Keratinocyte (primary cell): ENCODE measurements at regions not wholly inside any gene's neighbourhood (a gene's known extent, or its start where the extent isn't known, plus 50 kb on each side); places are given as distances from the start of the nearest gene placed in this dataset.
"Not testable (repeated sequence)": the region's sequence is repeated elsewhere in the genome, so short reads cannot be mapped to it uniquely, and the experiment has no call there.

Source experiments
- DNase-seq: peaks from one replicate; pipeline ENCODE4 v3.0.0-alpha.2; 2011; ENCODE audit warnings: low read depth, missing footprints, low spot score
- FAIRE-seq: peaks from 2 replicates; lab custom pipeline; 2011; peaks lifted over from hg19 to GRCh38; lab: Jason Lieb, UNC
- H2AFZ ChIP-seq: 2 replicates; pipeline ENCODE4 v1.6.0; 2012; ENCODE audit warnings: low read length, control low read depth, inconsistent platforms; ENCODE audit not compliant: control insufficient read depth
- H3K27ac ChIP-seq: 2 replicates; pipeline ENCODE4 v1.5.1; 2011; ENCODE audit warnings: low read length; ENCODE audit not compliant: control insufficient read depth, insufficient read depth
- H3K27me3 ChIP-seq: 3 replicates; pipeline ENCODE4 v1.6.0; 2011; ENCODE audit warnings: low read length; ENCODE audit not compliant: control insufficient read depth, insufficient read depth; ENCODE audit errors: extremely low read depth
- H3K36me3 ChIP-seq, 2 experiments: 2 replicates in 1 of 2; 3 replicates in 1 of 2; pipeline ENCODE4 v1.5.1; 2011; ENCODE audit warnings: low read length in 2 of 2, mild to moderate bottlenecking in 1 of 2; ENCODE audit not compliant: control insufficient read depth in 2 of 2, insufficient read depth in 2 of 2; ENCODE audit errors: extremely low read depth in 1 of 2
- H3K4me1 ChIP-seq: 3 replicates; pipeline ENCODE4 v1.5.1; 2011; ENCODE audit warnings: low read length; ENCODE audit not compliant: control insufficient read depth, insufficient read depth; ENCODE audit errors: extremely low read depth
- H3K4me2 ChIP-seq: 3 replicates; pipeline ENCODE4 v1.6.0; 2011; ENCODE audit warnings: low read depth, low read length; ENCODE audit not compliant: control insufficient read depth, insufficient read depth; ENCODE audit errors: extremely low read depth
- H3K4me3 ChIP-seq, 3 experiments: fragments of 200-600 bp in 1 of 3; sonication (generic) in 1 of 3; 2 replicates in 2 of 3; 3 replicates in 1 of 3; pipeline ENCODE4 v1.5.1; 2011 to 2016; ENCODE audit warnings: low read length in 3 of 3, mild to moderate bottlenecking in 3 of 3, control low read depth in 2 of 3, inconsistent platforms in 1 of 3, low read depth in 1 of 3, mixed read lengths in 1 of 3, mixed run types in 1 of 3, moderate library complexity in 1 of 3; ENCODE audit not compliant: control insufficient read depth in 2 of 3, insufficient read depth in 2 of 3; ENCODE audit errors: extremely low read depth in 1 of 3
- H3K79me2 ChIP-seq: 2 replicates; pipeline ENCODE4 v1.6.0; 2012; ENCODE audit warnings: low read length; ENCODE audit not compliant: control insufficient read depth, insufficient read depth
- H3K9ac ChIP-seq: 3 replicates; pipeline ENCODE4 v1.6.0; 2011; ENCODE audit warnings: low read length; ENCODE audit not compliant: control insufficient read depth, insufficient read depth; ENCODE audit errors: extremely low read depth
- H3K9me1 ChIP-seq: 3 replicates; pipeline ENCODE4 v1.6.0; 2011; ENCODE audit warnings: low read length; ENCODE audit not compliant: control insufficient read depth, insufficient read depth; ENCODE audit errors: extremely low read depth
- H3K9me3 ChIP-seq: 2 replicates; pipeline ENCODE4 v1.5.1; 2012; ENCODE audit warnings: low read depth, low read length; ENCODE audit not compliant: control insufficient read depth
- H4K20me1 ChIP-seq: 3 replicates; pipeline ENCODE4 v1.6.0; 2011; ENCODE audit warnings: low read length; ENCODE audit not compliant: control insufficient read depth, insufficient read depth; ENCODE audit errors: extremely low read depth
- EZH2 ChIP-seq: IDR thresholded peaks from one replicate; pipeline ENCODE4 v1.6.1; 2012; ENCODE audit warnings: inconsistent platforms, mild to moderate bottlenecking, low read length, moderate library complexity
- dilution Hi-C: fragments of 300-500 bp; cut with MboI; formaldehyde crosslinking; loops from one replicate; pipeline ENCODE4 v1.7.0; 2020; ENCODE audit warnings: low sequenced_read_pairs; ENCODE audit not compliant: extremely low pct_ligation_motif_present
- TF ChIP-seq, protein P1 (sequence below), 3 experiments: IDR thresholded peaks in 1 of 3; conservative IDR thresholded peaks in 1 of 3; optimal IDR thresholded peaks in 1 of 3; 2 replicates in 2 of 3; 3 replicates in 1 of 3; pipeline versions ENCODE3 to v1.5.1; 2011; ENCODE audit warnings: low read length in 3 of 3, mild to moderate bottlenecking in 3 of 3, moderate library complexity in 2 of 3, control low read depth in 1 of 3, inconsistent platforms in 1 of 3; ENCODE audit not compliant: insufficient read depth in 2 of 3; ENCODE audit errors: extremely low read depth in 1 of 3

- Histone ChIP-seq H3K79me2 (no peaks in the 10 kb centered on the region), H2AFZ (no peak overlapping the region), H3K27ac (no peak overlapping the region), H3K9me3 (no peaks in the 10 kb centered on the region), H3K9me1 (no peaks in the 10 kb centered on the region), H3K9ac (no peak overlapping the region), H3K36me3 (no peaks in the 10 kb centered on the region), H3K4me3 (no peak overlapping the region), H3K27me3 (no peaks in the 10 kb centered on the region), H3K4me1 (no peaks in the 10 kb centered on the region), H3K4me2 (no peak overlapping the region), H4K20me1 (no peaks in the 10 kb centered on the region)
- FAIRE-seq (no peak), DNase-seq (no peak)
- dilution Hi-C loops: no loop called here
- no peak for TF ChIP-seq EZH2
- TF ChIP-seq, protein P1, sequence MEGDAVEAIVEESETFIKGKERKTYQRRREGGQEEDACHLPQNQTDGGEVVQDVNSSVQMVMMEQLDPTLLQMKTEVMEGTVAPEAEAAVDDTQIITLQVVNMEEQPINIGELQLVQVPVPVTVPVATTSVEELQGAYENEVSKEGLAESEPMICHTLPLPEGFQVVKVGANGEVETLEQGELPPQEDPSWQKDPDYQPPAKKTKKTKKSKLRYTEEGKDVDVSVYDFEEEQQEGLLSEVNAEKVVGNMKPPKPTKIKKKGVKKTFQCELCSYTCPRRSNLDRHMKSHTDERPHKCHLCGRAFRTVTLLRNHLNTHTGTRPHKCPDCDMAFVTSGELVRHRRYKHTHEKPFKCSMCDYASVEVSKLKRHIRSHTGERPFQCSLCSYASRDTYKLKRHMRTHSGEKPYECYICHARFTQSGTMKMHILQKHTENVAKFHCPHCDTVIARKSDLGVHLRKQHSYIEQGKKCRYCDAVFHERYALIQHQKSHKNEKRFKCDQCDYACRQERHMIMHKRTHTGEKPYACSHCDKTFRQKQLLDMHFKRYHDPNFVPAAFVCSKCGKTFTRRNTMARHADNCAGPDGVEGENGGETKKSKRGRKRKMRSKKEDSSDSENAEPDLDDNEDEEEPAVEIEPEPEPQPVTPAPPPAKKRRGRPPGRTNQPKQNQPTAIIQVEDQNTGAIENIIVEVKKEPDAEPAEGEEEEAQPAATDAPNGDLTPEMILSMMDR (optimal IDR thresholded peaks at IDR 0.05 in 1 of 3, IDR thresholded peaks at IDR 0.05 in 1 of 3, conservative IDR thresholded peaks at IDR 0.05 in 1 of 3; ENCODE audit: extremely low read depth in 1 of 3, insufficient read depth in 2 of 3, low read length in 3 of 3): no peak
Observed at GRCh38 chr2:22143840-22144239, 1020.1 kb downstream of the TDRD15 start.

DNA sequence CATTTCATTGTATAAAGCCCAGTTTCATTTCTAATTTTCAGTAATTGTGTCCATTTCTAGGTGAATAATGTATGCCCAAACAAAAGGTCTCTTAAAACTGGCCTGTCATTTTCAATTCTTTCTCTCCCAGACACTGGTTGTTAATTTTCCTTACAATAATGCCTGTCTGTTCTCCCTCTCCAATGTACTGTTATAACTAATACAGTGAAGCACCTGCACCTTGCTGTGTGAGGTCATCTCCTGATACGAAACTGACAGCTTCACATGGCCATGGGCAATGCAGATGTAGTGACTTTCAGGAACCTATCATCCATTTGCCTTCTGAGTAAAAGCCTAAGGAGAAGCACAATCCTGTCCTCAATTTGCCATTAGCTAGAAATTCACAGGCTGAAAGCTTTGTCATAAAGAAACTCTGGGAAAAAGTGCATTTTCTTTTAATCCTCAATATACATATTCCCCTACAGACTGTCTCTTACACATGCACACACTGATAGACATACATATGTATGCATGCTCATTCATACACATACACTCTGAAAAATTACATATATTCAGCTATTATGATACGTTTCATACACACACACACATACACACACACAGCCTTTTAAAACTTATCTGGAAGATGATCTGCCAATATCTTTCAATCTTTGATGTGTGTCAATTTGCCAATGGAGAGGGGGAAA is 1030.3 kb downstream of the TDRD15 start:
- Histone ChIP-seq H3K36me3 (no peaks in the 10 kb centered on the region), H3K4me2 (no peak overlapping the region), H4K20me1 (no peaks in the 10 kb centered on the region), H3K79me2 (no peaks in the 10 kb centered on the region), H3K9ac (no peak overlapping the region), H2AFZ (no peak overlapping the region), H3K27ac (no peak overlapping the region), H3K4me1 (no peaks in the 10 kb centered on the region), H3K9me1 (no peaks in the 10 kb centered on the region), H3K27me3 (no peaks in the 10 kb centered on the region), H3K9me3 (peaks cover 2% of the 10 kb centered on the region), H3K4me3 (no peak overlapping the region)
- FAIRE-seq: no peak
- dilution Hi-C loops: no loop called here
- DNase-seq: no peak
- TF ChIP-seq EZH2: no peak

- H4K20me1 ChIP-seq, H2AFZ ChIP-seq, H3K9me1 ChIP-seq, H3K4me3 ChIP-seq, H3K27me3 ChIP-seq, H3K9me3 ChIP-seq, H3K36me3 ChIP-seq, H3K79me2 ChIP-seq, H3K4me2 ChIP-seq, H3K27ac ChIP-seq, H3K4me1 ChIP-seq, H3K9ac ChIP-seq, FAIRE-seq, dilution Hi-C loops, DNase-seq: not testable (repeated sequence)
Observed at GRCh38 chr2:22156661-22157060, 1032.9 kb downstream of the TDRD15 start.
